GM21447 (cell line): ENCODE measurements at regions not wholly inside any gene's neighbourhood (a gene's known extent, or its start where the extent isn't known, plus 50 kb on each side); places are given as distances from the start of the nearest gene placed in this dataset.

Source experiments
- ATAC-seq: cut with Tn5 transposase; IDR thresholded peaks from one replicate; pipeline ENCODE4 v1.9.1; 2021; ENCODE audit not compliant: unreplicated experiment

- no peak for ATAC-seq
These were observed 109.9 kb upstream of the PAXBP1 start for GRCh38 chr21:32881458-32881857.

GRCh38 chr21:32884062-32884461 is 112.5 kb upstream of the PAXBP1 start:
- no peak for ATAC-seq

GRCh38 chr21:32886339-32886738 is 114.8 kb upstream of the PAXBP1 start:
- no peak for ATAC-seq

GRCh38 chr21:32887026-32887425 is 115.5 kb upstream of the PAXBP1 start:
- no peak for ATAC-seq

- no peak for ATAC-seq
These were observed 117.4 kb upstream of the PAXBP1 start for GRCh38 chr21:32888971-32889370.

GRCh38 chr21:32889596-32889995 is 118.0 kb upstream of the PAXBP1 start:
- no peak for ATAC-seq

GRCh38 chr21:32894321-32894720 is 122.8 kb upstream of the PAXBP1 start:
- ATAC-seq: no peak

- no peak for ATAC-seq
These were observed 124.9 kb upstream of the OLIG2 start for GRCh38 chr21:32900814-32901213.

GRCh38 chr21:32907521-32907920 is 118.2 kb upstream of the OLIG2 start:
- no peak for ATAC-seq

GRCh38 chr21:32908534-32908933 is 117.2 kb upstream of the OLIG2 start:
- no peak for ATAC-seq

GRCh38 chr21:32909393-32909792 is 116.3 kb upstream of the OLIG2 start:
- ATAC-seq: no peak

GRCh38 chr21:32914424-32915039 is 111.2 kb upstream of the OLIG2 start:
- ATAC-seq: no peak

- ATAC-seq: no peak
These were observed 110.6 kb upstream of the OLIG2 start for GRCh38 chr21:32915099-32915498.

- no peak for ATAC-seq
These were observed 109.6 kb upstream of the OLIG2 start for GRCh38 chr21:32916088-32916487.

GRCh38 chr21:32916522-32917099 is 109.1 kb upstream of the OLIG2 start:
- ATAC-seq: no peak

- ATAC-seq: no peak
These were observed 108.2 kb upstream of the OLIG2 start for GRCh38 chr21:32917362-32918135.

- ATAC-seq: no peak
These were observed 107.1 kb upstream of the OLIG2 start for GRCh38 chr21:32918478-32919120.

- no peak for ATAC-seq
These were observed 105.3 kb upstream of the OLIG2 start for GRCh38 chr21:32920474-32920873.

GRCh38 chr21:32921632-32922230 is 104.0 kb upstream of the OLIG2 start:
- no peak for ATAC-seq

- ATAC-seq: no peak
These were observed 100.6 kb upstream of the OLIG2 start for GRCh38 chr21:32925098-32925497.

GRCh38 chr21:32929633-32930038 is 96.1 kb upstream of the OLIG2 start:
- peak; percentile 48 for ATAC-seq
